IMR-90 (cell line): ENCODE measurements at regions not wholly inside any gene's neighbourhood (a gene's known extent, or its start where the extent isn't known, plus 50 kb on each side); places are given as distances from the start of the nearest gene placed in this dataset.

Source experiments
- ATAC-seq: fragments of 200-7000 bp; cut with Tn5 transposase; 2 replicates; pipeline ENCODE4 v1.9.1; 2020; ENCODE audit warnings: low read depth, mild to moderate bottlenecking, moderate library complexity
- BruUV-seq: library from RNA; stranded (reverse); fragments of 400-500 nt; replicated peaks from 2 replicates; lab custom pipeline; 2021; lab: Mats Ljungman, UMichigan
- CTCF ChIA-PET: fragments of 300-600 bp; formaldehyde crosslinking; extraction: SDS; loops from one replicate; lab custom pipeline; 2021; ENCODE audit warnings: antibody characterized with exemption; lab: Yijun Ruan, JAX
- POLR2A ChIA-PET: fragments of 300-600 bp; sonication (Branson Sonifier 250); formaldehyde crosslinking; loops from one replicate; lab custom pipeline; 2022; ENCODE audit warnings: antibody characterized with exemption; ENCODE audit not compliant: unreplicated experiment; lab: Charles Lee
- DNase-seq: peaks from one replicate; pipeline ENCODE4 v3.0.0; 2013
- H2AFZ ChIP-seq: replicated peaks from 2 replicates; pipeline ENCODE3; 2013; ENCODE audit warnings: low read length, mild to moderate bottlenecking; ENCODE audit not compliant: poor library complexity
- H2AK5ac ChIP-seq: 2 replicates; pipeline ENCODE4 v1.6.1; 2013; ENCODE audit warnings: low read depth, low read length, inconsistent platforms
- H2AK9ac ChIP-seq: replicated peaks from 2 replicates; pipeline ENCODE3; 2013; ENCODE audit warnings: mild to moderate bottlenecking, low read depth, low read length, moderate library complexity; ENCODE audit not compliant: poor library complexity
- H2BK120ac ChIP-seq: 2 replicates; pipeline ENCODE4 v1.6.1; 2013; ENCODE audit warnings: low read depth, low read length, inconsistent platforms
- H2BK15ac ChIP-seq: 3 replicates; pipeline ENCODE4 v1.6.1; 2013; ENCODE audit warnings: low read depth, low read length, inconsistent platforms
- H2BK20ac ChIP-seq: 2 replicates; pipeline ENCODE4 v1.6.1; 2013; ENCODE audit warnings: low read depth, mild to moderate bottlenecking, inconsistent platforms, low read length, moderate library complexity
- H2BK5ac ChIP-seq: 2 replicates; pipeline ENCODE4 v1.6.1; 2013; ENCODE audit warnings: mild to moderate bottlenecking, low read depth, low read length, inconsistent platforms; ENCODE audit not compliant: poor library complexity, severe bottlenecking
- H3K14ac ChIP-seq: replicated peaks from 2 replicates; pipeline ENCODE4 v1.6.1; 2013; ENCODE audit warnings: low read depth, low read length, inconsistent platforms
- H3K18ac ChIP-seq: 2 replicates; pipeline ENCODE4 v1.6.1; 2013; ENCODE audit warnings: low read depth, low read length, control low read depth
- H3K23ac ChIP-seq: 2 replicates; pipeline ENCODE4 v1.6.1; 2013; ENCODE audit warnings: low read depth, low read length, inconsistent platforms
- H3K27ac ChIP-seq: 2 replicates; pipeline ENCODE4 v1.5.1; 2013; ENCODE audit warnings: mild to moderate bottlenecking, control low read depth, low read length; ENCODE audit not compliant: insufficient read depth
- H3K27me3 ChIP-seq: 2 replicates; pipeline ENCODE4 v1.6.1; 2013; ENCODE audit warnings: low read length; ENCODE audit not compliant: control insufficient read depth, insufficient read depth
- H3K36me3 ChIP-seq: 2 replicates; pipeline ENCODE4 v1.6.1; 2013; ENCODE audit warnings: low read length, mixed read lengths; ENCODE audit not compliant: control insufficient read depth, insufficient read depth
- H3K4ac ChIP-seq: 2 replicates; pipeline ENCODE4 v1.6.1; 2013; ENCODE audit warnings: low read depth, low read length, inconsistent platforms
- H3K4me1 ChIP-seq: 2 replicates; pipeline ENCODE4 v1.6.1; 2013; ENCODE audit warnings: low read length, mixed read lengths; ENCODE audit not compliant: control insufficient read depth, insufficient read depth
- H3K4me2 ChIP-seq: 2 replicates; pipeline ENCODE4 v1.6.1; 2013; ENCODE audit warnings: low read depth, mild to moderate bottlenecking, control low read depth, low read length, moderate library complexity
- H3K4me3 ChIP-seq: 2 replicates; pipeline ENCODE4 v1.5.1; 2013; ENCODE audit warnings: low read depth, mild to moderate bottlenecking, control low read depth, low read length, moderate library complexity; ENCODE audit not compliant: insufficient read depth
- H3K56ac ChIP-seq: 2 replicates; pipeline ENCODE4 v1.6.1; 2013; ENCODE audit warnings: low read length, inconsistent platforms; ENCODE audit not compliant: insufficient read depth; ENCODE audit errors: extremely low read depth
- H3K79me1 ChIP-seq, 2 experiments: 2 replicates each; pipeline ENCODE4 v1.6.1; 2013; ENCODE audit warnings: low read length in 2 of 2, inconsistent platforms in 1 of 2, low read depth in 1 of 2
- H3K9ac ChIP-seq: 2 replicates; pipeline ENCODE4 v1.6.1; 2013; ENCODE audit warnings: low read depth, low read length, control low read depth
- H3K9me1 ChIP-seq: 2 replicates; pipeline ENCODE4 v1.6.1; 2013; ENCODE audit warnings: low read length, inconsistent platforms; ENCODE audit not compliant: insufficient read depth
- H3K9me3 ChIP-seq: 2 replicates; pipeline ENCODE4 v1.6.1; 2013; ENCODE audit warnings: low read length; ENCODE audit not compliant: control insufficient read depth, insufficient read depth
- H4K20me1 ChIP-seq: 2 replicates; pipeline ENCODE4 v1.6.1; 2013; ENCODE audit warnings: low read length, inconsistent platforms; ENCODE audit not compliant: insufficient read depth
- H4K5ac ChIP-seq: 2 replicates; pipeline ENCODE4 v1.6.1; 2013; ENCODE audit warnings: mild to moderate bottlenecking, low read depth, low read length, control low read depth
- H4K8ac ChIP-seq, 2 experiments: 2 replicates each; pipeline ENCODE4 v1.6.1; 2013; ENCODE audit warnings: low read depth in 2 of 2, low read length in 2 of 2, control low read depth in 1 of 2, inconsistent platforms in 1 of 2
- H4K91ac ChIP-seq: 2 replicates; pipeline ENCODE4 v1.6.1; 2013; ENCODE audit warnings: low read depth, low read length, inconsistent platforms; ENCODE audit not compliant: insufficient read depth
- BHLHE40 ChIP-seq: fragments of 150-350 bp; IDR thresholded peaks from 2 replicates; pipeline ENCODE4 v1.6.1; 2016; ENCODE audit warnings: mild to moderate bottlenecking, low read depth, low read length
- CEBPB ChIP-seq: IDR thresholded peaks from 2 replicates; pipeline ENCODE4 v1.6.1; 2012; ENCODE audit warnings: low read depth, low read length, improper control_type of control experiment
- CHD1 ChIP-seq: IDR thresholded peaks from 2 replicates; pipeline ENCODE4 v1.6.1; 2012; ENCODE audit warnings: low read depth, low read length, improper control_type of control experiment
- FOS ChIP-seq: fragments of 150-350 bp; IDR thresholded peaks from 2 replicates; pipeline ENCODE4 v1.6.1; 2016; ENCODE audit warnings: low read depth, low read length
- MAFK ChIP-seq: IDR thresholded peaks from 2 replicates; pipeline ENCODE4 v1.6.1; 2012; ENCODE audit warnings: low read depth, low read length, improper control_type of control experiment
- MXI1 ChIP-seq: IDR thresholded peaks from 2 replicates; pipeline ENCODE4 v1.6.1; 2012; ENCODE audit warnings: low read depth, mild to moderate bottlenecking, low read length, moderate library complexity, borderline replicate concordance
- NFE2L2 ChIP-seq: fragments of 150-350 bp; IDR thresholded peaks from 2 replicates; pipeline ENCODE4 v1.6.1; 2016; ENCODE audit warnings: low read depth, mild to moderate bottlenecking, low read length
- RAD21 ChIP-seq: IDR thresholded peaks from 2 replicates; pipeline ENCODE4 v1.6.1; 2012; ENCODE audit warnings: low read length, improper control_type of control experiment
- RCOR1 ChIP-seq: IDR thresholded peaks from 2 replicates; pipeline ENCODE4 v1.6.1; 2012; ENCODE audit warnings: mild to moderate bottlenecking, low read length, improper control_type of control experiment; ENCODE audit not compliant: insufficient replicate concordance
- RFX5 ChIP-seq: IDR thresholded peaks from 2 replicates; pipeline ENCODE4 v1.8.0; 2012; ENCODE audit warnings: low read depth, mild to moderate bottlenecking, low read length, moderate library complexity
- SMC3 ChIP-seq: fragments of 150-350 bp; IDR thresholded peaks from 2 replicates; pipeline ENCODE4 v1.6.1; 2016; ENCODE audit warnings: low read depth, mild to moderate bottlenecking, antibody characterized with exemption, low read length, moderate library complexity
- WGBS, 2 experiments: methylation state at CpG; one replicate each; pipeline versions ENCODE4 v1.1.5 to v1.1.7; 2013; ENCODE audit warnings: missing lambda C conversion rate in 2 of 2; ENCODE audit not compliant: insufficient read length in 1 of 2; ENCODE audit errors: extremely low coverage in 2 of 2; 5-methylcytosine and 5-hydroxymethylcytosine counted together
- dilution Hi-C: fragments of 300-500 bp; cut with HindIII; formaldehyde crosslinking; loops from one replicate; pipeline ENCODE4 v1.14.3; 2018; ENCODE audit warnings: low sequenced_read_pairs; ENCODE audit not compliant: unreplicated experiment
- in situ Hi-C: fragments of 300-500 bp; cut with MboI; formaldehyde crosslinking; loops from 3 replicates; pipeline ENCODE4 v1.14.3; 2019; ENCODE audit warnings: low sequenced_read_pairs, inconsistent platforms, mixed read lengths
- intact Hi-C: fragments of 100-400 bp; cut with micrococcal nuclease; formaldehyde crosslinking; loops from 2 replicates; pipeline ENCODE4 v1.10.0; 2022
- TF ChIP-seq, protein P1 (sequence below): fragments of 150-350 bp; IDR thresholded peaks from 2 replicates; pipeline ENCODE4 v1.6.1; 2016; ENCODE audit warnings: low read depth, mild to moderate bottlenecking, low read length, moderate library complexity, borderline replicate concordance

GRCh38 chr14:58705066-58705465, 67.3 kb downstream of the DACT1 start:
- Histone ChIP-seq H3K9me1 (peaks cover under 1% of the 10 kb centered on the region; the same call in 1 of the 2 replicates), H2BK15ac (no peak overlapping the region), H2AK9ac (no peak overlapping the region), H2BK5ac (no peak overlapping the region), H3K4me1 (peaks cover 2% of the 10 kb centered on the region; the same call in 1 of the 2 replicates), H2BK20ac (no peak overlapping the region), H4K8ac (no peak overlapping the region), H3K14ac (no peak overlapping the region), H3K18ac (no peak overlapping the region), H3K27me3 (peaks cover 24% of the 10 kb centered on the region), H3K36me3 (no peaks in the 10 kb centered on the region), H4K20me1 (no peaks in the 10 kb centered on the region), H3K79me1 (no peaks in the 10 kb centered on the region), H3K4me2 (no peak overlapping the region), H3K9ac (no peak overlapping the region), H2AFZ (no peak overlapping the region), H3K23ac (no peak overlapping the region), H3K4me3 (no peak overlapping the region), H4K5ac (no peak overlapping the region), H3K4ac (no peak overlapping the region), H2BK120ac (no peak overlapping the region), H4K91ac (no peak overlapping the region), H3K56ac (no peak overlapping the region), H3K27ac (no peak overlapping the region), H2AK5ac (no peak overlapping the region), H3K9me3 (no peaks in the 10 kb centered on the region)
- dilution Hi-C loops: no loop called here
- ChIA-PET CTCF (no interaction called here), POLR2A (no interaction called here)
- in situ Hi-C loops: no loop called here
- DNase-seq (no peak), ATAC-seq (no peak)
- BruUV-seq: no TSS peak
- WGBS, 2 experiments: 83% methylated on average over 1 of the region's 2 CpGs; no CpG with 5 or more reads in 1 of the 2 experiments
- intact Hi-C loops: no loop called here
- TF ChIP-seq FOS (no peak), RCOR1 (no peak), MXI1 (no peak), NFE2L2 (no peak), RAD21 (no peak), BHLHE40 (no peak), CHD1 (no peak), CEBPB (no peak), MAFK (no peak), SMC3 (no peak), RFX5 (no peak)
- TF ChIP-seq, protein P1, sequence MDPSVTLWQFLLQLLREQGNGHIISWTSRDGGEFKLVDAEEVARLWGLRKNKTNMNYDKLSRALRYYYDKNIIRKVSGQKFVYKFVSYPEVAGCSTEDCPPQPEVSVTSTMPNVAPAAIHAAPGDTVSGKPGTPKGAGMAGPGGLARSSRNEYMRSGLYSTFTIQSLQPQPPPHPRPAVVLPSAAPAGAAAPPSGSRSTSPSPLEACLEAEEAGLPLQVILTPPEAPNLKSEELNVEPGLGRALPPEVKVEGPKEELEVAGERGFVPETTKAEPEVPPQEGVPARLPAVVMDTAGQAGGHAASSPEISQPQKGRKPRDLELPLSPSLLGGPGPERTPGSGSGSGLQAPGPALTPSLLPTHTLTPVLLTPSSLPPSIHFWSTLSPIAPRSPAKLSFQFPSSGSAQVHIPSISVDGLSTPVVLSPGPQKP: no peak
